Naive B cell (primary cell): ENCODE measurements at regions not wholly inside any gene's neighbourhood (a gene's known extent, or its start where the extent isn't known, plus 50 kb on each side); places are given as distances from the start of the nearest gene placed in this dataset.

Source experiments
- ATAC-seq, 2 donors: fragments of 150-1000 bp; cut with Tn5 transposase; 2 replicates each; pipeline ENCODE4 v1.10.0; 2021; ENCODE audit warnings: low read depth in 2 of 2, mild to moderate bottlenecking in 2 of 2, moderate library complexity in 2 of 2
- DNase-seq: peaks from one replicate; pipeline ENCODE4 v3.0.0; 2022
- H3K27ac Mint-ChIP-seq, 6 donors: one replicate each; pipeline ENCODE4 v1.8.0; 2020 to 2022; ENCODE audit warnings: mild to moderate bottlenecking in 6 of 6, mixed read lengths in 6 of 6, moderate library complexity in 5 of 6, inconsistent platforms in 2 of 6
- H3K27me3 Mint-ChIP-seq, 3 donors: one replicate each; pipeline ENCODE4 v1.8.0; 2021 to 2022; ENCODE audit warnings: mixed read lengths in 3 of 3, mild to moderate bottlenecking in 1 of 3
- H3K36me3 Mint-ChIP-seq, 2 donors: one replicate each; pipeline ENCODE4 v1.8.0; 2020 to 2022; ENCODE audit warnings: mixed read lengths in 2 of 2, inconsistent platforms in 1 of 2, mild to moderate bottlenecking in 1 of 2
- H3K4me1 Mint-ChIP-seq, 3 donors: one replicate each; pipeline ENCODE4 v1.8.0; 2020 to 2022; ENCODE audit warnings: mixed read lengths in 3 of 3, inconsistent platforms in 1 of 3, mild to moderate bottlenecking in 1 of 3, moderate library complexity in 1 of 3
- H3K4me3 Mint-ChIP-seq, 8 donors: one replicate each; pipeline ENCODE4 v1.8.0; 2020 to 2022; ENCODE audit warnings: mild to moderate bottlenecking in 8 of 8, mixed read lengths in 8 of 8, moderate library complexity in 8 of 8, inconsistent platforms in 2 of 8
- H3K9me3 Mint-ChIP-seq, 7 donors: one replicate each; pipeline ENCODE4 v1.8.0; 2020 to 2022; ENCODE audit warnings: mixed read lengths in 7 of 7, mild to moderate bottlenecking in 5 of 7, inconsistent platforms in 2 of 7, moderate library complexity in 1 of 7

DNA sequence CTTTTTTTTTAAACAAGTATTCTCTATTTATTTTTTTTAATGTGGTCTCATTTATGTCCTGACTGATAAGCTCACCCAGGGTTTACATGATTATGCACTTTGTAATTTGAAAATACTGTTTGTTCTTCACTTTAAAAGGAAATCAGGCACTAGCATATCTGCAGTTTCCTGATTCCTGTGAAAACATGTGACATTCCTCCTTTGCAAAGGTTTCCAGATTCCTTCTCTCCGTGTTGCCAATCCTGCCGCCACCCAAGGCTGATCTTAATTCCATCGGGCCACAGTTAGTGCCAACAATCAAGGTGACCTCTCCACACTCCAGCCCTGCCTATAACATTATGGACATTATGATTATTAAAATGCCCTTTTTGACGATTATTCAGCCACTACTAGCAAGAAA lies 225.4 kb downstream of the PCDH7 start:
- no peak for DNase-seq
- no peak overlapping the region for H3K4me3 Mint-ChIP-seq
- H3K36me3 Mint-ChIP-seq = no peaks in the 10 kb centered on the region
- no peaks in the 10 kb centered on the region for H3K27me3 Mint-ChIP-seq
- H3K4me1 Mint-ChIP-seq = no peaks in the 10 kb centered on the region
- H3K27ac Mint-ChIP-seq = no peak overlapping the region
- no peak for ATAC-seq
- H3K9me3 Mint-ChIP-seq = peaks cover 0 to 3% (median 0%) of the 10 kb centered on the region in 7 donors

DNA sequence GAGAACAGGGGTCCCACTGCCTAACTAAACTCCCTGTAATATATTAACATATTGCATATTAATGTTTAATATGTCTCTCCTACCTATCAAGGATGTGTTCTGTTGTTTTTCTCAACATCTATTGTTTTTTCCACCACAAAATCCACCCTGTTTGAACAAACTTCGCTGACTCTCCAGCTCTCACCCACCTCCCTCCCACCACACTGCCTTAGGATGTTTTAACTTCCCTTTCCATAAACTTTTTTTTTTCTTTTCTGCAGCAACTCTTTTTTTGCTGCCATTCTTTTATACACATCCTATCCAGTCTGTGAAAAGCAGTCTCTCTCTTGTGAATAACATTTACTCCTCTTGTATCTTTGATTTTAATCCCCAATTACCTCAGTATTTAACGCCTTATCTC lies 226.1 kb downstream of the PCDH7 start:
- no peak for DNase-seq
- Mint-ChIP-seq H3K4me3 (no peak overlapping the region), H3K27ac (no peak overlapping the region), H3K9me3 (peaks cover 0 to 3% (median 0%) of the 10 kb centered on the region in 7 donors), H3K4me1 (no peaks in the 10 kb centered on the region), H3K27me3 (no peaks in the 10 kb centered on the region), H3K36me3 (no peaks in the 10 kb centered on the region)
- no peak for ATAC-seq

DNA sequence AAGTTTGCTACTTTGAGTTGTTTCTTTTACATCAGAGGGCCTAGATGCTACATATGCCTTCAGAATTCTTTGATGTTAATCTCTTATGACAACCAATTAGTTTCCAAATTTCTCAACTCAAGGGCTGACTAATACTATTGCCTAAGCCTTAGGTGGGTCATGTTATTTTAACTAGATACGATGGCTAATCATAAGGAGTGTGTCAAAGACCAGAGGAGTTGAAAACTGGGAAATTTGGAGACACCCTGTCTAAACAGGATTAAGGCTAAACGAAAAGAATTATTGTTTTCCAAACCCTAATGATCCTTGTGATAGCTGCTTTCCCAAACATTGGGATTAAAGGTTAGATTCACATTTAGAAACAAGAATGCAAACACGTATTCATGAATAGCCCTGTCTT lies 228.5 kb downstream of the PCDH7 start:
- Mint-ChIP-seq H3K27ac (no peak overlapping the region), H3K4me1 (no peaks in the 10 kb centered on the region), H3K9me3 (peaks cover 0 to 3% (median 0%) of the 10 kb centered on the region in 7 donors), H3K4me3 (no peak overlapping the region), H3K36me3 (no peaks in the 10 kb centered on the region), H3K27me3 (no peaks in the 10 kb centered on the region)
- DNase-seq (no peak), ATAC-seq (no peak)

DNA sequence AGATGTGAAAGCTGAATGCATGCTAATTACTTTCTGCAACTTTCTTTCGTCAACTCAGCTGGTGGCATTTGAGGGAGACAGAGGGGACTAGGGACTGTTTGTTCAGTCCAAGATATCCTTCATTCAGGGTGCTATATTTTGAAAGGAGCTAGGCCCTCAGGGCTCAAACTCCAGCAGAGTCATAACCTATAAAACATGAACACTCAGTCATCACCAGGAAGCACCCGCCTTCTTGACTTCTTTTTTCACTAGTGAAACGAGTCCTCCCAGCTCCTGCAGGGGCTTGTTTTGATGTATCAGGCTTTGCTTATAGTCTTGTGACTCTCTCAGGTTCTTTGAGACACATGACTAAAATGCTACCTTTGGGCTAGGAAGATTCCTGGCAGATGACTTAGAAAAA lies 230.6 kb downstream of the PCDH7 start:
- Mint-ChIP-seq H3K27me3 (no peaks in the 10 kb centered on the region), H3K9me3 (peaks cover 0 to 3% (median 0%) of the 10 kb centered on the region in 7 donors), H3K4me3 (no peak overlapping the region), H3K36me3 (no peaks in the 10 kb centered on the region), H3K4me1 (no peaks in the 10 kb centered on the region), H3K27ac (no peak overlapping the region)
- DNase-seq = no peak
- ATAC-seq = no peak

DNA sequence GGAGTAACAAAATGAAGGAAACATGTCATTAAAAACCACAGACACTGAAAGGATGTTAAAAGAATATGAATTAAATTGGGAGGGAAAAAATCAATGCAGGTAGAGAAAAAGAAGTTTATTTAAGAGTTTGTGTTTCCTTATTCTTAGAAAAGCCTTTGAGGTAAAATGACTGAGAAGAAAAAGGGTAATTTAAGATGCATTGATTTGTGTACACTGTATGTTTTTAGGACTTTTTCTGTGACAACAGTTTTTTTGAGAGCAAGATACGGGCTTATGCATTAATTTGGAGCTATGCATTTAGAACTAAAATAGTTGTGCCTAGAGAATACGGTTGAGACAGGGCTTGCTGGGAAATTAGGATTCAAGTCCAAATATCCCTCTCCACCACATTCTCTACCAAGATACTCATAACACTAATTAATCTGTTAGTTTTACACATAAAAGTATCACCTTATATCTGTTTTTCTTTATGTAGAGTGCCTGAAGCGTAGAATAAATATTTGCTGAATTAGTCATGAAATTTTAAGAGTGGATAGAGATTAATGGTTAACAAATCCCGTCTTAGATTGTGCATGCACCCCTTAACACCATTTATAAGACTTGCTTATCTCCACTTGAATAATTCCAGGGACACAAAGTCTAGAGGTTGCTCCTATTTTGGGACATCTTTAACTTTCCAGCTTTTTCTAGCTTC lies 232.5 kb downstream of the PCDH7 start:
- Mint-ChIP-seq H3K36me3 (no peaks in the 10 kb centered on the region), H3K4me1 (no peaks in the 10 kb centered on the region), H3K4me3 (no peak overlapping the region), H3K9me3 (peaks cover 0 to 2% (median 0%) of the 10 kb centered on the region in 7 donors), H3K27ac (no peak overlapping the region), H3K27me3 (no peaks in the 10 kb centered on the region)
- DNase-seq (no peak), ATAC-seq (no peak)

DNA sequence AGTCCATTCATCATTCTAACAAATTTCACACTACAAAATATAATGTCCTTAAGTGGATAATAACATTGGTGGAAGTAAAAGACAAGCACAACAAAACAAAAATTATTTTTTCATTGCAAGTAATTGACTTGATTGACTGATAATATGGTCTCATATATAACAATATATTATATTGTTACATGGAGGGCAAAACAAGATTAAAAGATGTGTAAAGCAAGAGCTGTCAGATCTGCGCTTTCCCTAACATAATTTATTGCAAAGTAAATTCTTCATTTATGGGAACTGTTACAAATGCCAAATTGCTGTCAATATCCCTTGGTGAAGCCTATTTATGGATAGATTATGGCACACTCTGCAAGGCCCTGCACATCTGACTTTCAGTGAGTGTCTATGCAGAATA lies 233.6 kb downstream of the PCDH7 start:
- H3K36me3 Mint-ChIP-seq = no peaks in the 10 kb centered on the region
- peaks cover 0 to 2% (median 0%) of the 10 kb centered on the region in 7 donors for H3K9me3 Mint-ChIP-seq
- DNase-seq = no peak

DNA sequence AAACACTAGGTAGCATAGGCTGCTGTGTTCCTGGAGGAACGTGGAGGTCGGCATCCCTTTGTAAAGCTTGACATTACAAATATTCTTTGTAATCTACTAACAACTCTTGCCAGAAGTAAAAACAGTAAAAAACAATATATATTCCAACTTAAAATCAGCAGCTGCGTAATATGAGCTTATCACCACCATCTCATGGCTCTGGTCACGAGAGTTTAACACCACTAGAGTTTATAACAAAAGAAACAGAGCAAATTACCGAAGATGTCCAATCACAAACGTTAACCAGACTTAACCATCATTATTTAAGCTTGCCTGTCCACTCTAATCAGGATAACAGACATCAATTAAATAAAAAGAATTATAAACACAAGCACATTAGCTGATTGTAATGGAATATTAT lies 236.7 kb downstream of the PCDH7 start:
- H3K4me3 Mint-ChIP-seq = no peak overlapping the region
- DNase-seq (no peak), ATAC-seq (no peak)
- H3K27me3 Mint-ChIP-seq = no peaks in the 10 kb centered on the region
- H3K9me3 Mint-ChIP-seq = peaks cover 0 to 1% (median 0%) of the 10 kb centered on the region in 7 donors
- no peaks in the 10 kb centered on the region for H3K36me3 Mint-ChIP-seq
- H3K4me1 Mint-ChIP-seq = no peaks in the 10 kb centered on the region
- no peak overlapping the region for H3K27ac Mint-ChIP-seq

More for the DNA sequence above, 233.6 kb downstream of the PCDH7 start:
- no peaks in the 10 kb centered on the region for H3K27me3 Mint-ChIP-seq
- H3K4me3 Mint-ChIP-seq = no peak overlapping the region
- no peak for ATAC-seq
- no peaks in the 10 kb centered on the region for H3K4me1 Mint-ChIP-seq
- no peak overlapping the region for H3K27ac Mint-ChIP-seq

DNA sequence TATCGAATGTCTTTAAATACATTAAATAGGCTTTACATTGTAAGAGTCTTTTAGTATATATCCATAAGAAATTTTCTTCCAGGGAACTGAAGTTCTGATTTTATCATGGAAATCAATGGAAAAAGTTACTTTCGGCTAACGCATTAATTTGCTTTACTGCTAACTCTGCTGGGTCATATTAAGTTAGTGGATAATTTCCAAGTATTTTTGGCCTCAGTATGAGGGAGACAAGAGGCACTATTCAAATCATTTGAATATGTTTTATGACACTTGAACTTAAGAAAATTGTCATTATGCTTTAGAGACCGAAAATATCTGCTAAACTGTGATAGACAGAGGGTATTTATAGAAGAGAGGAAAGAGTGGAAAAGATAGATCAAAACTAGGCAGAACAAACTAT lies 237.5 kb downstream of the PCDH7 start:
- H3K27ac Mint-ChIP-seq = no peak overlapping the region
- H3K9me3 Mint-ChIP-seq = peaks cover 0 to 4% (median 0%) of the 10 kb centered on the region in 7 donors
- no peak overlapping the region for H3K4me3 Mint-ChIP-seq
- DNase-seq (no peak), ATAC-seq (no peak)
- no peaks in the 10 kb centered on the region for H3K27me3 Mint-ChIP-seq
- no peaks in the 10 kb centered on the region for H3K36me3 Mint-ChIP-seq
- no peaks in the 10 kb centered on the region for H3K4me1 Mint-ChIP-seq

DNA sequence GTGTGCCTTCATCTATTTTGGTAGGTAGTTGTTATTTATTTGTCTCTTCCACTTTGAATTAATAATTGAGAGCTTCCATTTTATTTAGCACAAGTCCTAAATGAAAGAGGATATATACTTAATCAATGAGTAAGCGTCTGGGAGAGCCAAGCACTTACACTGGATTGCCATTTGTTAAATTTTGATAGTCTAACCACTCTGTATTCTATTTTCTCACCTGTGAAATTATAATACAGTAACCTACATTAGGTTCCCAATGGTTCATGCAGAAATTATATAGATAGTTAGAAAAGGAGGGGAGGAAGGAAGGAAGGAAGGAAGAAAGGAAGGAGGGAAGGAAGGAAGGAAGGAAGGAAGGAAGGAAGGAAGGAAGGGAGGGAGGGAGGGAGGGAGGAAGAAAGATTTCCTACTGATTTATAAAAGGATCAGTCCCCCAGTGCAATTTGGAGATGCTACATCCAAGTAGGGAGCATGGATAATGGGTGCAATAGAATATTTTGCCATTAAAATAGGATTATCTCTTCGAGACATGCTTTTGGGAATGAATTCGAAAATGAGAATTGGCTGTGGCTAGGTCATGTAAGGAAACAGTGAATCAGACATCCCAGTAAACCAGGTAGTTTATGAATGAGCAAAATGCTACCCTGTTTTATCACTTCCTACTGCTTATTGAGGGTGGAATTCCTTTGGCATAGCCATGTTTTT lies 239.8 kb downstream of the PCDH7 start:
- Mint-ChIP-seq H3K27me3 (no peaks in the 10 kb centered on the region), H3K36me3 (no peaks in the 10 kb centered on the region), H3K4me1 (no peaks in the 10 kb centered on the region), H3K27ac (no peak overlapping the region), H3K4me3 (peak overlapping the region in 1 of 8 donors; percentile 54), H3K9me3 (peaks cover 0 to 4% (median 0%) of the 10 kb centered on the region in 7 donors)
- no peak for DNase-seq
- no peak for ATAC-seq

DNA sequence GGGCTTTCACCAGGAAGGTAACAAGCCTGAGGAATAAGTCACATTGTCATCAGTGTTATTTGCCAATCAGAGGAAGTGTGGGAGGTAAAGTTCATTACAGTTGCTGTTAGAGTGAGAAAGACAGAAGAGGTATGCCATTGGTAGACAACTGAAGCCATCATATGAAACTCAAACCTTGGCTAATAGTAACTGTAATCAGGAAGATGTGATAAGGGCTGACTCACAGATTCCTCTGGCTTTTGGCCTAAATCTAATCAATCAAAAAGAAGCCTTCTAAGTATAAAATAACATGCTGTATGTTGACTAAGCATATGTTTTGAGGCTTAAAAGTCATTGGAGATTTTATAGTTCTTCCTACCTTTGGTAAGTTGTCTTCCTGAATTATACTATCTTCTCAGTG lies 242.8 kb downstream of the PCDH7 start:
- no peaks in the 10 kb centered on the region for H3K4me1 Mint-ChIP-seq
- DNase-seq (no peak), ATAC-seq (no peak)
- H3K27ac Mint-ChIP-seq = no peak overlapping the region
- H3K36me3 Mint-ChIP-seq = no peaks in the 10 kb centered on the region
- H3K27me3 Mint-ChIP-seq = no peaks in the 10 kb centered on the region
- peaks cover 0 to 4% (median 0%) of the 10 kb centered on the region in 7 donors for H3K9me3 Mint-ChIP-seq
- H3K4me3 Mint-ChIP-seq = no peak overlapping the region

DNA sequence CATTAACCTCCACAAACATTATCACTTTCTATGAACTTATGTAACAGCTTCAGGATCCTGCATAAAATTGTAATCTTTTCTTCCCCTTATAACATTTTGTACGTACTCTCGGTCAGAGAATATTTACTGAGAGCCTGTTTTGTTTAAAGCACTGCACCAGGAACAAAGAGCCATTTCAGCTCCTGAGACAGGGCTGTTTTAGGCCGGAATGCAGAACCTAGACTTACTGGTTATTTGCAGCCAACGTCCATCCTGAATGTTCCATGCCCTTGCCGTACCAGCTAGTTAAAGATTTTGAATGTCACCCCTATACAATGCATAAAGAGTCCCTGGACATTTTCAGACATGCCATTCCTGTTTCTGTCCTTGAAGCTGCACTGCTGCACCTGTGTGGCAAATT lies 248.8 kb downstream of the PCDH7 start:
- no peak for ATAC-seq
- H3K27me3 Mint-ChIP-seq = no peaks in the 10 kb centered on the region
- H3K4me1 Mint-ChIP-seq = no peaks in the 10 kb centered on the region
- H3K36me3 Mint-ChIP-seq = no peaks in the 10 kb centered on the region
- H3K4me3 Mint-ChIP-seq = no peak overlapping the region
- no peak for DNase-seq
- H3K27ac Mint-ChIP-seq = no peak overlapping the region
- peaks cover 0 to 5% (median 0%) of the 10 kb centered on the region in 7 donors for H3K9me3 Mint-ChIP-seq

DNA sequence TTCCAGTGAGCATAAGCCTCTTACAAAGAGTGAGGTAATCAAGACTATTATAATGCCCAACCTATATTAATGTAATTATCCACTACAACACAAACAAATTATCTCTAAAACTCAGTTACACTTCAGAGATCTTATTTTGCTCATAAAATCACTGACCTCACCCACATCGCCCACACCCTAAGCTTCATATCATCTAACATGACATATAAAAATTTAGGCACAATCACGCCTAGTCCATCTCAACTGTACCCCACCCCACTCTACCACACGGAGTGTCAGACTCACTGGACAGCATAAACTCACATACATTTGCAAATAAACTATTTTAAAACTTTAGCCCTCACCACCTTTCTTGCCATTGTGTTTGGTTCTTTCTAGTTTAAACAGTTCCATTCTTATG lies 252.4 kb downstream of the PCDH7 start:
- H3K4me3 Mint-ChIP-seq = no peak overlapping the region
- no peak overlapping the region for H3K27ac Mint-ChIP-seq
- H3K36me3 Mint-ChIP-seq = no peaks in the 10 kb centered on the region
- no peaks in the 10 kb centered on the region for H3K4me1 Mint-ChIP-seq
- H3K9me3 Mint-ChIP-seq = peaks cover 0 to 9% (median 0%) of the 10 kb centered on the region in 7 donors
- no peaks in the 10 kb centered on the region for H3K27me3 Mint-ChIP-seq
- ATAC-seq (no peak), DNase-seq (no peak)

DNA sequence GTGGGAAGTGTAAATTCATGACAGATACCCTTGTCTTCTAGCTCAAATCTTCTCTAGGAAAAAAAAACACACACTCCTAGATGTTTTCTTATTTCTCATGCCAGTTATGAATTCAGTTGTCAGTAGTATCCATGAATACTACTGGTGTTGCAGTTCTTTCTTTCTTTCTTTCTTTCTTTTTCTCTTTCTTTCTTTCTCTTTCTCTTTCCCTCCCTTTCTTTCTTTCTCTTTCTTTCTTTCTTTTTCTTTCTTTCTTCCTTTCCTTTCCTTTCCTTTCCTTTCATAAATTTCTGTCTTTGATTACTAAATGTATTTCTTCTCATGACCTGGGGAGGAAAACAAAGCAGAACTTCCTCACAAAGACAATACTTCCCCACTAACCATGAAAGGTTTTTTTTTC lies 253.8 kb downstream of the PCDH7 start:
- Mint-ChIP-seq H3K27me3 (no peaks in the 10 kb centered on the region), H3K4me1 (no peaks in the 10 kb centered on the region), H3K4me3 (no peak overlapping the region), H3K27ac (no peak overlapping the region), H3K36me3 (no peaks in the 10 kb centered on the region), H3K9me3 (peaks cover 0 to 10% (median 0%) of the 10 kb centered on the region in 7 donors)
- ATAC-seq = no peak
- DNase-seq = no peak

DNA sequence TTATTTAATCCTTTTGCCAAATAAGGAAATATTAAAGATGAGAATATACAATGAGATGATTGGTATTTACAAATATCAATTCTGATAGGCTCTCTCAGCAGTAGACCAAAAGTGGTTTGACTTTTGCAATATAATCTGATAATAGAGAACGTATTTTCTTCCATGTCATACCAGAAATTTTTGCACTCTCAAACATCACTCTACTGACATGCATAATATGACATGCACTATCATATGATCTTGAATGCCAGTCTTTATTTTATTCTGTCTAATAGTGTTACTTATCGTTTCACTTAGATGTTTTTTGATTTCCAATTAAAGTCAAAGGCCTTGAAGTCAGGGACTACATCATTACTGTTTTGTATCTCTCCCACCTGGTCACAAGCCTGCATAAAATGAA lies 259.2 kb downstream of the PCDH7 start:
- H3K27me3 Mint-ChIP-seq = no peaks in the 10 kb centered on the region
- H3K9me3 Mint-ChIP-seq = peaks cover 0 to 5% (median 0%) of the 10 kb centered on the region in 7 donors
- ATAC-seq (no peak), DNase-seq (no peak)
- no peaks in the 10 kb centered on the region for H3K4me1 Mint-ChIP-seq
- H3K4me3 Mint-ChIP-seq = no peak overlapping the region
- no peak overlapping the region for H3K27ac Mint-ChIP-seq
- no peaks in the 10 kb centered on the region for H3K36me3 Mint-ChIP-seq
